HG02885 (cell line): ENCODE measurements at regions not wholly inside any gene's neighbourhood (a gene's known extent, or its start where the extent isn't known, plus 50 kb on each side); places are given as distances from the start of the nearest gene placed in this dataset.

ENCODE experiments used
- ATAC-seq: cut with Tn5 transposase; IDR thresholded peaks from one replicate; pipeline ENCODE4 v1.9.1; 2021; ENCODE audit warnings: mild to moderate bottlenecking; ENCODE audit not compliant: unreplicated experiment, poor library complexity

GRCh38 chr14:26925876-26926584 lies 328.2 kb upstream of the NOVA1 start:
- no peak for ATAC-seq

GRCh38 chr14:26926585-26926984 lies 328.8 kb upstream of the NOVA1 start:
- ATAC-seq = no peak

- ATAC-seq = no peak
Measured at GRCh38 chr14:26928019-26928418, 330.2 kb upstream of the NOVA1 start.

- no peak for ATAC-seq
Measured at GRCh38 chr14:26929361-26929760, 331.5 kb upstream of the NOVA1 start.

GRCh38 chr14:26930576-26930975 lies 332.7 kb upstream of the NOVA1 start:
- no peak for ATAC-seq

GRCh38 chr14:26932606-26933005 lies 334.8 kb upstream of the NOVA1 start:
- ATAC-seq = no peak

- no peak for ATAC-seq
Measured at GRCh38 chr14:26933431-26933830, 335.6 kb upstream of the NOVA1 start.

GRCh38 chr14:26934151-26934550 lies 336.3 kb upstream of the NOVA1 start:
- no peak for ATAC-seq

GRCh38 chr14:26935733-26936132 lies 337.9 kb upstream of the NOVA1 start:
- no peak for ATAC-seq

GRCh38 chr14:26938054-26938453 lies 340.2 kb upstream of the NOVA1 start:
- ATAC-seq = no peak

- ATAC-seq = no peak
Measured at GRCh38 chr14:26939755-26940154, 341.9 kb upstream of the NOVA1 start.

- ATAC-seq = no peak
Measured at GRCh38 chr14:26941521-26941920, 343.7 kb upstream of the NOVA1 start.

- ATAC-seq = no peak
Measured at GRCh38 chr14:26947265-26947664, 349.4 kb upstream of the NOVA1 start.

GRCh38 chr14:26959437-26959836 lies 361.6 kb upstream of the NOVA1 start:
- no peak for ATAC-seq

- ATAC-seq = no peak
Measured at GRCh38 chr14:26959972-26960660, 362.3 kb upstream of the NOVA1 start.

- ATAC-seq = no peak
Measured at GRCh38 chr14:26963711-26964110, 365.9 kb upstream of the NOVA1 start.

GRCh38 chr14:26965490-26965889 lies 367.7 kb upstream of the NOVA1 start:
- no peak for ATAC-seq

GRCh38 chr14:26966908-26967307 lies 369.1 kb upstream of the NOVA1 start:
- ATAC-seq = no peak

GRCh38 chr14:26974965-26975364 lies 377.1 kb upstream of the NOVA1 start:
- ATAC-seq = no peak

GRCh38 chr14:26982071-26982470 lies 384.2 kb upstream of the NOVA1 start:
- no peak for ATAC-seq

GRCh38 chr14:26984311-26985177 lies 386.7 kb upstream of the NOVA1 start:
- ATAC-seq = peak; percentile 87
